Uterus (tissue), 3 donors: ENCODE measurements at regions not wholly inside any gene's neighbourhood (a gene's known extent, or its start where the extent isn't known, plus 50 kb on each side); places are given as distances from the start of the nearest gene placed in this dataset.

ENCODE experiments used
- DNase-seq, 2 donors: peaks; one replicate each; pipeline ENCODE4 v3.0.0-alpha.2; 2019 to 2020
- H3K27ac ChIP-seq, 2 donors: fragments of 200-600 bp; sonication (generic); 1 replicate in 1 of 2; 2 replicates in 1 of 2; pipeline ENCODE4 v1.5.1; 2016 to 2018
- H3K27me3 ChIP-seq, 2 donors: fragments of 200-600 bp; sonication (generic); one replicate each; pipeline ENCODE4 v1.5.1; 2018 to 2019; ENCODE audit warnings: control low read depth in 1 of 2
- H3K36me3 ChIP-seq, 2 donors: fragments of 200-600 bp; sonication (generic); one replicate each; pipeline ENCODE4 v1.5.1; 2019; ENCODE audit warnings: control low read depth in 1 of 2
- H3K4me1 ChIP-seq, 2 donors: fragments of 200-600 bp; sonication (generic); one replicate each; pipeline ENCODE4 v1.5.1; 2018 to 2019; ENCODE audit warnings: control low read depth in 1 of 2
- H3K4me3 ChIP-seq, 2 donors: fragments of 200-600 bp; sonication (generic); 1 replicate in 1 of 2; 2 replicates in 1 of 2; pipeline ENCODE4 v1.5.1; 2018 to 2019; ENCODE audit warnings: mild to moderate bottlenecking in 1 of 2
- H3K9me3 ChIP-seq, 2 donors: fragments of 200-600 bp; sonication (generic); one replicate each; pipeline ENCODE4 v1.5.1; 2019; ENCODE audit warnings: control low read depth in 1 of 2
- CTCF ChIP-seq, 4 experiments: fragments of 200-600 bp in 2 of 4; fragments of 450-650 bp in 2 of 4; sonication (generic) in 2 of 4; IDR thresholded peaks; one replicate each; pipeline ENCODE4 v1.5.1; 2016 to 2019; ENCODE audit warnings: antibody characterized with exemption in 4 of 4, mild to moderate bottlenecking in 2 of 4, moderate library complexity in 1 of 4
- POLR2A ChIP-seq, 2 donors: fragments of 450-650 bp; IDR thresholded peaks; one replicate each; pipeline ENCODE4 v1.6.1; 2016; ENCODE audit warnings: antibody characterized with exemption in 2 of 2, mild to moderate bottlenecking in 1 of 2, moderate library complexity in 1 of 2
- intact Hi-C: fragments of 100-400 bp; cut with DNase I; formaldehyde crosslinking; loops from one replicate; pipeline ENCODE4 v1.15.1; 2023; ENCODE audit warnings: low total_unique reads
- donor health status: DM: yes; HTN: yes; CAD: no.

- no peaks in the 10 kb centered on the region for H3K27me3 ChIP-seq
Measured at GRCh38 chr22:47250995-47251765, 488.7 kb downstream of the TBC1D22A start.

GRCh38 chr22:47249370-47249928 is 487.0 kb downstream of the TBC1D22A start:
- no peak for DNase-seq
- H3K27me3 ChIP-seq: no peaks in the 10 kb centered on the region
- peaks cover 0 to 7% of the 10 kb centered on the region in 2 donors for H3K9me3 ChIP-seq
- intact Hi-C loops: no loop called here
- H3K27ac ChIP-seq: no peak overlapping the region
- TF ChIP-seq CTCF (IDR thresholded peaks at IDR 0.05) (no peak), POLR2A (IDR thresholded peaks at IDR 0.05) (no peak)
- H3K36me3 ChIP-seq: no peaks in the 10 kb centered on the region
- H3K4me1 ChIP-seq: no peaks in the 10 kb centered on the region
- H3K4me3 ChIP-seq: no peak overlapping the region

More at GRCh38 chr22:47250995-47251765, 488.7 kb downstream of the TBC1D22A start:
- no peak for TF ChIP-seq CTCF (IDR thresholded peaks at IDR 0.05)
- no peak for TF ChIP-seq POLR2A (IDR thresholded peaks at IDR 0.05)
- H3K36me3 ChIP-seq: no peaks in the 10 kb centered on the region
- intact Hi-C loops: no loop called here
- no peak for DNase-seq
- peaks cover 0 to 7% of the 10 kb centered on the region in 2 donors for H3K9me3 ChIP-seq
- H3K4me3 ChIP-seq: no peak overlapping the region
- no peak overlapping the region for H3K27ac ChIP-seq
- no peaks in the 10 kb centered on the region for H3K4me1 ChIP-seq

GRCh38 chr22:47248925-47249324 is 486.5 kb downstream of the TBC1D22A start:
- Histone ChIP-seq H3K4me3 (no peak overlapping the region), H3K27ac (no peak overlapping the region), H3K36me3 (no peaks in the 10 kb centered on the region), H3K27me3 (no peaks in the 10 kb centered on the region), H3K9me3 (peaks cover 0 to 7% of the 10 kb centered on the region in 2 donors), H3K4me1 (no peaks in the 10 kb centered on the region)
- no peak for TF ChIP-seq CTCF (IDR thresholded peaks at IDR 0.05)
- TF ChIP-seq POLR2A (IDR thresholded peaks at IDR 0.05): no peak
- no peak for DNase-seq
- intact Hi-C loops: no loop called here

- H3K9me3 ChIP-seq: no peaks in the 10 kb centered on the region
- H3K4me3 ChIP-seq: no peak overlapping the region
- H3K36me3 ChIP-seq: no peaks in the 10 kb centered on the region
- intact Hi-C loops: no loop called here
- TF ChIP-seq POLR2A (IDR thresholded peaks at IDR 0.05) (no peak), CTCF (IDR thresholded peaks at IDR 0.05) (no peak)
- H3K4me1 ChIP-seq: no peaks in the 10 kb centered on the region
- H3K27me3 ChIP-seq: no peaks in the 10 kb centered on the region
- no peak overlapping the region for H3K27ac ChIP-seq
- DNase-seq: no peak
Measured at GRCh38 chr22:47247579-47248240, 485.3 kb downstream of the TBC1D22A start.

- TF ChIP-seq POLR2A (IDR thresholded peaks at IDR 0.05): no peak
- no peak for TF ChIP-seq CTCF (IDR thresholded peaks at IDR 0.05)
- Histone ChIP-seq H3K36me3 (no peaks in the 10 kb centered on the region), H3K4me1 (no peaks in the 10 kb centered on the region), H3K4me3 (no peak overlapping the region), H3K9me3 (no peaks in the 10 kb centered on the region), H3K27me3 (no peaks in the 10 kb centered on the region), H3K27ac (no peak overlapping the region)
- DNase-seq: no peak
- intact Hi-C loops: no loop called here
Measured at GRCh38 chr22:47245786-47246185, 483.3 kb downstream of the TBC1D22A start.
